H1 (cell line): ENCODE measurements at regions not wholly inside any gene's neighbourhood (a gene's known extent, or its start where the extent isn't known, plus 50 kb on each side); places are given as distances from the start of the nearest gene placed in this dataset.

ENCODE experiments used
- BCL11A ChIP-seq, 2 experiments: IDR thresholded peaks; one replicate each; pipeline ENCODE4 v1.6.1; 2011; ENCODE audit warnings: low read depth in 2 of 2, low read length in 2 of 2, mild to moderate bottlenecking in 2 of 2
- CHD7 ChIP-seq: fragments of 300-600 bp; sonication (generic); IDR thresholded peaks from 2 replicates; pipeline ENCODE4 v1.7.1; 2012; ENCODE audit warnings: low read length, moderate library complexity, mild to moderate bottlenecking, inconsistent platforms; ENCODE audit not compliant: insufficient replicate concordance
- EP300 ChIP-seq, 2 experiments: IDR thresholded peaks; 1 replicate in 1 of 2; 2 replicates in 1 of 2; pipeline ENCODE4 v1.6.1; 2011 to 2012; ENCODE audit warnings: low read depth in 2 of 2, low read length in 2 of 2, mild to moderate bottlenecking in 2 of 2, borderline replicate concordance in 1 of 2, inconsistent platforms in 1 of 2, moderate library complexity in 1 of 2
- FOSL1 ChIP-seq: IDR thresholded peaks from 2 replicates; pipeline ENCODE4 v1.6.1; 2011; ENCODE audit warnings: mild to moderate bottlenecking, low read depth, low read length, moderate library complexity; ENCODE audit not compliant: insufficient read depth

GRCh38 chr21:20010691-20011200 is 987.5 kb upstream of the NCAM2 start (continued):
- TF ChIP-seq CHD7, result no peak
- no peak for TF ChIP-seq BCL11A (IDR thresholded peaks at IDR 0.05; ENCODE audit: low read depth in 2 of 2, low read length in 2 of 2)
- TF ChIP-seq FOSL1, result no peak
- no peak for TF ChIP-seq EP300 (IDR thresholded peaks at IDR 0.05; ENCODE audit: borderline replicate concordance in 1 of 2, low read depth in 2 of 2, low read length in 2 of 2)
